Bronchial epithelial cell (primary cell): ENCODE measurements at regions not wholly inside any gene's neighbourhood (a gene's known extent, or its start where the extent isn't known, plus 50 kb on each side); places are given as distances from the start of the nearest gene placed in this dataset.

Source experiments
- DNase-seq: peaks from one replicate; pipeline ENCODE4 v3.0.0-alpha.2; 2010; ENCODE audit warnings: low read depth
- FAIRE-seq: peaks from 2 replicates; lab custom pipeline; 2011; peaks lifted over from hg19 to GRCh38; lab: Jason Lieb, UNC
- H3K27me3 ChIP-seq: 2 replicates; pipeline ENCODE4 v1.5.1; 2011; ENCODE audit warnings: low read length; ENCODE audit not compliant: control insufficient read depth, insufficient read depth
- H3K36me3 ChIP-seq: 2 replicates; pipeline ENCODE4 v1.5.1; 2011; ENCODE audit warnings: low read length; ENCODE audit not compliant: control insufficient read depth, insufficient read depth
- H3K4me3 ChIP-seq: 2 replicates; pipeline ENCODE4 v1.5.1; 2011; ENCODE audit warnings: mild to moderate bottlenecking, low read depth, low read length, control low read depth
- CTCF ChIP-seq: IDR thresholded peaks from 2 replicates; pipeline ENCODE4 v1.5.1; 2011; ENCODE audit warnings: mild to moderate bottlenecking, moderate library complexity, low read length, control low read depth, inconsistent platforms; ENCODE audit not compliant: insufficient read depth, severe bottlenecking

- FAIRE-seq (no peak), DNase-seq (no peak)
- TF ChIP-seq CTCF = no peak
These were observed 262.3 kb downstream of the NUAK1 start for GRCh38 chr12:105876396-105876927.

GRCh38 chr12:105878964-105879363, 259.8 kb downstream of the NUAK1 start:
- no peaks in the 10 kb centered on the region for H3K27me3 ChIP-seq
- DNase-seq (peak; percentile 49), FAIRE-seq (no peak)
- no peak overlapping the region for H3K4me3 ChIP-seq
- TF ChIP-seq CTCF = no peak
- H3K36me3 ChIP-seq = no peaks in the 10 kb centered on the region

More at GRCh38 chr12:105876396-105876927, 262.3 kb downstream of the NUAK1 start:
- H3K36me3 ChIP-seq = no peaks in the 10 kb centered on the region
- H3K4me3 ChIP-seq = no peak overlapping the region
- H3K27me3 ChIP-seq = no peaks in the 10 kb centered on the region

- H3K36me3 ChIP-seq = no peaks in the 10 kb centered on the region
- DNase-seq (no peak), FAIRE-seq (no peak)
- H3K27me3 ChIP-seq = no peaks in the 10 kb centered on the region
- no peak overlapping the region for H3K4me3 ChIP-seq
- TF ChIP-seq CTCF = no peak
These were observed 257.8 kb downstream of the NUAK1 start for GRCh38 chr12:105880824-105881388.

- TF ChIP-seq CTCF = no peak
- DNase-seq = no peak
- FAIRE-seq = no peak
- no peaks in the 10 kb centered on the region for H3K27me3 ChIP-seq
- no peaks in the 10 kb centered on the region for H3K36me3 ChIP-seq
- H3K4me3 ChIP-seq = no peak overlapping the region
These were observed 256.4 kb downstream of the NUAK1 start for GRCh38 chr12:105882404-105882803.

GRCh38 chr12:105887131-105887530, 251.6 kb downstream of the NUAK1 start:
- DNase-seq (no peak), FAIRE-seq (no peak)
- TF ChIP-seq CTCF = no peak
- no peak overlapping the region for H3K4me3 ChIP-seq
- H3K36me3 ChIP-seq = no peaks in the 10 kb centered on the region
- H3K27me3 ChIP-seq = no peaks in the 10 kb centered on the region

GRCh38 chr12:105888696-105889095, 250.1 kb downstream of the NUAK1 start:
- no peaks in the 10 kb centered on the region for H3K36me3 ChIP-seq
- no peak for TF ChIP-seq CTCF
- H3K4me3 ChIP-seq = no peak overlapping the region
- DNase-seq = no peak
- FAIRE-seq = no peak
- H3K27me3 ChIP-seq = no peaks in the 10 kb centered on the region
